Fibroblast of skin of left biceps (primary cell): ENCODE measurements at regions not wholly inside any gene's neighbourhood (a gene's known extent, or its start where the extent isn't known, plus 50 kb on each side); places are given as distances from the start of the nearest gene placed in this dataset.
"Not testable (repeated sequence)": the region's sequence is repeated elsewhere in the genome, so short reads cannot be mapped to it uniquely, and the experiment has no call there.

Source experiments
- DNase-seq, 2 experiments: peaks; one replicate each; pipeline ENCODE4 v3.0.0-alpha.2; 2013; ENCODE audit warnings: low read depth in 2 of 2

GRCh38 chr5:122600924-122601323, 174.0 kb upstream of the SNX2 start:
- no peak for DNase-seq

GRCh38 chr5:122602700-122603099, 172.2 kb upstream of the SNX2 start:
- DNase-seq: no peak

GRCh38 chr5:122605236-122605635, 169.6 kb upstream of the SNX2 start:
- no peak for DNase-seq

- DNase-seq: no peak
Measured at GRCh38 chr5:122607818-122608217, 167.1 kb upstream of the SNX2 start.

- DNase-seq: no peak
Measured at GRCh38 chr5:122608222-122608621, 166.7 kb upstream of the SNX2 start.

- no peak for DNase-seq
Measured at GRCh38 chr5:122611406-122611805, 163.5 kb upstream of the SNX2 start.

GRCh38 chr5:122612901-122613300, 162.0 kb upstream of the SNX2 start:
- DNase-seq: no peak

GRCh38 chr5:122615146-122615545, 159.7 kb upstream of the SNX2 start:
- no peak for DNase-seq

- DNase-seq: no peak
Measured at GRCh38 chr5:122615832-122616231, 159.0 kb upstream of the SNX2 start.

- DNase-seq: not testable (repeated sequence)
Measured at GRCh38 chr5:122618046-122618445, 156.8 kb upstream of the SNX2 start.

GRCh38 chr5:122620768-122621167, 154.1 kb upstream of the SNX2 start:
- not testable (repeated sequence) for DNase-seq

- DNase-seq: not testable (repeated sequence)
Measured at GRCh38 chr5:122628714-122629113, 146.2 kb upstream of the SNX2 start.

GRCh38 chr5:122629121-122629677, 145.7 kb upstream of the SNX2 start:
- DNase-seq: no peak

- DNase-seq: no peak
Measured at GRCh38 chr5:122638581-122638980, 136.3 kb upstream of the SNX2 start.

- no peak for DNase-seq
Measured at GRCh38 chr5:122639033-122639432, 135.8 kb upstream of the SNX2 start.

- no peak for DNase-seq
Measured at GRCh38 chr5:122639864-122640263, 135.0 kb upstream of the SNX2 start.

- no peak for DNase-seq
Measured at GRCh38 chr5:122649080-122649479, 125.8 kb upstream of the SNX2 start.

- DNase-seq: no peak
Measured at GRCh38 chr5:122653087-122654017, 121.5 kb upstream of the SNX2 start.

GRCh38 chr5:122656160-122656559, 118.7 kb upstream of the SNX2 start:
- DNase-seq: no peak

- DNase-seq: no peak
Measured at GRCh38 chr5:122656577-122656976, 118.3 kb upstream of the SNX2 start.

GRCh38 chr5:122661496-122662180, 113.2 kb upstream of the SNX2 start:
- no peak for DNase-seq

- no peak for DNase-seq
Measured at GRCh38 chr5:122665051-122665450, 109.8 kb upstream of the SNX2 start.

GRCh38 chr5:122668552-122668951, 106.3 kb upstream of the SNX2 start:
- DNase-seq: no peak
